K562 (cell line): ENCODE measurements at regions not wholly inside any gene's neighbourhood (a gene's known extent, or its start where the extent isn't known, plus 50 kb on each side); places are given as distances from the start of the nearest gene placed in this dataset.

ENCODE experiments used
- ATAC-seq: fragments of 200-7000 bp; cut with Tn5 transposase; 3 replicates; pipeline ENCODE4 v1.9.1; 2020; ENCODE audit warnings: moderate library complexity
- BruUV-seq: library from RNA; stranded (reverse); fragments of 400-500 nt; replicated peaks from 2 replicates; lab custom pipeline; 2021; lab: Mats Ljungman, UMichigan
- CTCF ChIA-PET: fragments of 300-600 bp; formaldehyde crosslinking; extraction: SDS; loops from one replicate; lab custom pipeline; 2021; ENCODE audit warnings: low intra/inter-chr PET ratio; lab: Yijun Ruan, JAX
- POLR2A ChIA-PET: fragments of 300-600, 350-650 bp; sonication (Branson Sonifier 250); formaldehyde crosslinking; extraction: SDS; loops from one replicate; lab custom pipeline; 2021; ENCODE audit warnings: antibody characterized with exemption, inconsistent platforms; lab: Yijun Ruan, JAX
- DNase-seq, 4 experiments: peaks; one replicate each; pipeline versions ENCODE4 v3.0.0 to v3.0.0-alpha.2; 2011 to 2018; ENCODE audit warnings: low spot score in 3 of 4, mixed read lengths in 3 of 4; ENCODE audit errors: extremely low read depth in 1 of 4
- FAIRE-seq: peaks from 2 replicates; lab custom pipeline; 2011; peaks lifted over from hg19 to GRCh38; lab: Jason Lieb, UNC
- H2AFZ ChIP-seq: 2 replicates; pipeline ENCODE4 v1.6.0; 2011; ENCODE audit warnings: low read depth, low read length, control low read depth, inconsistent platforms
- H3K27ac ChIP-seq: fragments of 200-600 bp; 3 replicates; pipeline ENCODE4 v1.8.0; 2011; ENCODE audit warnings: low read depth, mild to moderate bottlenecking, control low read depth, inconsistent platforms, low read length, moderate library complexity, mixed read lengths; ENCODE audit errors: extremely low read depth
- H3K27me3 ChIP-seq, 2 experiments: fragments of 300-600 bp in 1 of 2; 2 replicates in 1 of 2; 3 replicates in 1 of 2; pipeline versions ENCODE4 v1.6.0 to v1.8.0; 2011; ENCODE audit warnings: inconsistent platforms in 2 of 2, low read length in 2 of 2, mild to moderate bottlenecking in 1 of 2, mixed read lengths in 1 of 2, moderate library complexity in 1 of 2; ENCODE audit not compliant: control insufficient read depth in 2 of 2, insufficient read depth in 2 of 2
- H3K36me3 ChIP-seq: fragments of 300-600 bp; 3 replicates; pipeline ENCODE4 v1.8.0; 2011; ENCODE audit warnings: mild to moderate bottlenecking, low read length, inconsistent platforms; ENCODE audit not compliant: control insufficient read depth, insufficient read depth
- H3K4me1 ChIP-seq, 2 experiments: fragments of 200-600 bp in 1 of 2; replicated peaks in 1 of 2; 2 replicates in 1 of 2; 3 replicates in 1 of 2; pipeline versions ENCODE4 v1.5.1 to v1.8.0; 2011; ENCODE audit warnings: inconsistent platforms in 2 of 2, low read length in 2 of 2, mild to moderate bottlenecking in 1 of 2, mixed read lengths in 1 of 2, moderate library complexity in 1 of 2; ENCODE audit not compliant: control insufficient read depth in 2 of 2, insufficient read depth in 2 of 2
- H3K4me2 ChIP-seq: 2 replicates; pipeline ENCODE4 v1.6.1; 2011; ENCODE audit warnings: low read length, control low read depth, inconsistent platforms, mixed read lengths; ENCODE audit not compliant: insufficient read depth
- H3K4me3 ChIP-seq: fragments of 200-600 bp; sonication (generic), shearing (Covaris generic); 2 replicates; pipeline ENCODE4 v1.5.1; 2016; ENCODE audit warnings: control low read depth, inconsistent platforms
- H3K79me2 ChIP-seq: fragments of 200-600 bp; 3 replicates; pipeline ENCODE4 v1.8.0; 2011; ENCODE audit warnings: low read length, inconsistent platforms; ENCODE audit not compliant: control insufficient read depth, insufficient read depth
- H3K9ac ChIP-seq, 2 experiments: 2 replicates each; pipeline versions ENCODE4 v1.6.0 to v1.6.1; 2011; ENCODE audit warnings: low read depth in 2 of 2, low read length in 2 of 2, control low read depth in 1 of 2, inconsistent platforms in 1 of 2, mild to moderate bottlenecking in 1 of 2, mixed read lengths in 1 of 2; ENCODE audit not compliant: insufficient read depth in 1 of 2
- H3K9me1 ChIP-seq: one replicate; pipeline ENCODE4 v1.6.0; 2011; ENCODE audit warnings: inconsistent platforms, mild to moderate bottlenecking, low read length, moderate library complexity; ENCODE audit not compliant: control insufficient read depth, insufficient read depth
- H3K9me3 ChIP-seq: replicated peaks from 2 replicates; pipeline ENCODE4 v1.5.1; 2011; ENCODE audit warnings: low read depth, low read length, inconsistent platforms; ENCODE audit not compliant: control insufficient read depth, insufficient read depth
- H4K20me1 ChIP-seq: replicated peaks from 2 replicates; pipeline ENCODE4 v1.6.1; 2011; ENCODE audit warnings: low read length, inconsistent platforms, mixed read lengths; ENCODE audit not compliant: control insufficient read depth, insufficient read depth
- CC2D1A ChIP-seq: fragments of 450-650 bp; IDR thresholded peaks from 2 replicates; pipeline ENCODE4 v1.6.1; 2017; ENCODE audit warnings: mild to moderate bottlenecking
- DIDO1 ChIP-seq: fragments of 450-650 bp; IDR thresholded peaks from 2 replicates; pipeline ENCODE4 v1.6.1; 2016; ENCODE audit warnings: low read depth, missing biosample characterization, missing genetic modification characterization
- MCM5 ChIP-seq: fragments of 450-650 bp; IDR thresholded peaks from 2 replicates; pipeline ENCODE4 v1.6.1; 2016; ENCODE audit warnings: low read depth
- NR2C1 ChIP-seq, 2 experiments: fragments of 450-650 bp; IDR thresholded peaks; 2 replicates each; pipeline ENCODE4 v1.6.1; 2017; ENCODE audit warnings: mild to moderate bottlenecking in 2 of 2, antibody characterized with exemption in 1 of 2, inconsistent platforms in 1 of 2, missing compliant biosample characterization in 1 of 2, missing genetic modification characterization in 1 of 2
- POLR2B ChIP-seq: fragments of 450-650 bp; IDR thresholded peaks from 2 replicates; pipeline ENCODE4 v1.6.1; 2018; ENCODE audit warnings: low read depth; ENCODE audit not compliant: partially characterized antibody
- PTBP1 ChIP-seq: fragments of 200-400 bp; formaldehyde crosslinking; IDR thresholded peaks from 2 replicates; pipeline ENCODE4 v1.6.1; 2017; ENCODE audit warnings: low read depth, low read length
- SUPT5H ChIP-seq: fragments of 450-650 bp; IDR thresholded peaks from 2 replicates; pipeline ENCODE4 v1.6.1; 2016
- ZNF699 ChIP-seq: fragments of 250-450 bp; sonication (Bioruptor Pico); IDR thresholded peaks from 2 replicates; pipeline ENCODE4 v1.8.0; 2021; ENCODE audit warnings: mild to moderate bottlenecking, moderate library complexity; ENCODE audit not compliant: insufficient replicate concordance
- WGBS: fragments of 100-300 bp; shearing (Covaris generic); methylation state at CpG from one replicate; pipeline ENCODE4 v1.1.6; 2016; ENCODE audit warnings: low coverage, mixed read lengths; ENCODE audit not compliant: insufficient coverage; ENCODE audit errors: missing lambda C conversion rate; 5-methylcytosine and 5-hydroxymethylcytosine counted together
- in situ Hi-C: fragments of 300-500 bp; cut with MboI; formaldehyde crosslinking; loops from 4 replicates; pipeline ENCODE4 v1.15.0; 2018; ENCODE audit warnings: inconsistent platforms, mixed read lengths
- intact Hi-C: fragments of 100-400 bp; cut with micrococcal nuclease; formaldehyde crosslinking; loops from 2 replicates; pipeline ENCODE4 v1.14.2; 2022
- TF ChIP-seq, protein P1 (sequence below): IDR thresholded peaks from 2 replicates; pipeline ENCODE4 v1.6.1; 2011; ENCODE audit warnings: borderline replicate concordance, low read depth, mild to moderate bottlenecking, moderate library complexity, low read length; ENCODE audit not compliant: insufficient read depth, poor library complexity, severe bottlenecking
- TF ChIP-seq, protein P2 (sequence below), 2 experiments: IDR thresholded peaks in 1 of 2; conservative IDR thresholded peaks in 1 of 2; 2 replicates each; pipeline ENCODE4 v1.6.1; 2016; ENCODE audit warnings: low read depth in 2 of 2, mild to moderate bottlenecking in 1 of 2, missing compliant biosample characterization in 1 of 2, missing genetic modification characterization in 1 of 2, moderate library complexity in 1 of 2
- TF ChIP-seq, protein P3 (sequence below), 3 experiments: fragments of 200-800 bp in 1 of 3; fragments of 250-450 bp in 1 of 3; fragments of 450-650 bp in 1 of 3; sonication (Bioruptor Pico) in 1 of 3; sonication (Bioruptor generic) in 1 of 3; formaldehyde crosslinking in 1 of 3; IDR thresholded peaks; 2 replicates each; pipeline versions ENCODE4 v1.6.1 to v1.8.0; 2016 to 2022; ENCODE audit warnings: mild to moderate bottlenecking in 2 of 3, missing genetic modification characterization in 2 of 3, missing compliant biosample characterization in 1 of 3, moderate library complexity in 1 of 3

DNA sequence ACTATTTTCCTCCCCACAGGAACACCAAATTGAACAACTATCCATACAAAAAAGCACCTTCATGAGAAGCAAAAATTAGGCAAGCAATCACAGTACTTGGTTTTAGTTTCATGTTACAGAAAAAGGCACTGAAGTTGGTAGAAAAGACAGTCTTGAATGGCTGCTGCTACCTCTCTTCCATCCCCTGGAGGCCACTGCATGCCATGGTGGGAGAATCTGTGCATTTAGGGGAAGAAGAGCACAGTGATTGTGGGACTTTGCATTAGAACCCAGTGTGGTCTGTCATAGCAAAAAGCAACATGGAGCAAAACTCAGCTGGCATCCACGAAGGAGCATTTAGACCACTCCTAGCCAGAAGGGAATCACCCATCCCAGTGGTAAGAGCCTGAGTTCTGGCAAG lies 941.9 kb downstream of the PCDH18 start:
- FAIRE-seq, result no peak
- H3K4me2 ChIP-seq, result no peak overlapping the region
- no peak overlapping the region for H3K4me3 ChIP-seq
- no peaks in the 10 kb centered on the region for H3K4me1 ChIP-seq
- no peak overlapping the region for H3K27ac ChIP-seq
- BruUV-seq, result no TSS peak
- ATAC-seq, result no peak
- 0% methylated on average over 1 of the region's 1 CpG for WGBS
- intact Hi-C loops (no loop called here), in situ Hi-C loops (no loop called here)
- H3K27me3 ChIP-seq, result no peaks in the 10 kb centered on the region
- H3K36me3 ChIP-seq, result no peaks in the 10 kb centered on the region
- H3K79me2 ChIP-seq, result no peaks in the 10 kb centered on the region
- no peak for DNase-seq
- H2AFZ ChIP-seq, result no peak overlapping the region
- no peaks in the 10 kb centered on the region for H3K9me1 ChIP-seq
- ChIA-PET POLR2A (interaction anchor here (0.7 kb wide), 1 partner anchor 1764 kb away, joined by 3 read pairs; no protein-coding TSS in a partner anchor), CTCF (no interaction called here)
- no peaks in the 10 kb centered on the region for H4K20me1 ChIP-seq
- no peak overlapping the region for H3K9ac ChIP-seq
- no peaks in the 10 kb centered on the region for H3K9me3 ChIP-seq
- TF ChIP-seq, protein P1, sequence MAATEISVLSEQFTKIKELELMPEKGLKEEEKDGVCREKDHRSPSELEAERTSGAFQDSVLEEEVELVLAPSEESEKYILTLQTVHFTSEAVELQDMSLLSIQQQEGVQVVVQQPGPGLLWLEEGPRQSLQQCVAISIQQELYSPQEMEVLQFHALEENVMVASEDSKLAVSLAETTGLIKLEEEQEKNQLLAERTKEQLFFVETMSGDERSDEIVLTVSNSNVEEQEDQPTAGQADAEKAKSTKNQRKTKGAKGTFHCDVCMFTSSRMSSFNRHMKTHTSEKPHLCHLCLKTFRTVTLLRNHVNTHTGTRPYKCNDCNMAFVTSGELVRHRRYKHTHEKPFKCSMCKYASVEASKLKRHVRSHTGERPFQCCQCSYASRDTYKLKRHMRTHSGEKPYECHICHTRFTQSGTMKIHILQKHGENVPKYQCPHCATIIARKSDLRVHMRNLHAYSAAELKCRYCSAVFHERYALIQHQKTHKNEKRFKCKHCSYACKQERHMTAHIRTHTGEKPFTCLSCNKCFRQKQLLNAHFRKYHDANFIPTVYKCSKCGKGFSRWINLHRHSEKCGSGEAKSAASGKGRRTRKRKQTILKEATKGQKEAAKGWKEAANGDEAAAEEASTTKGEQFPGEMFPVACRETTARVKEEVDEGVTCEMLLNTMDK, result no peak
- TF ChIP-seq SUPT5H, result no peak
- TF ChIP-seq MCM5, result no peak
- no peak for TF ChIP-seq DIDO1 (tag)
- no peak for TF ChIP-seq ZNF699 (CRISPR knock-in tag)
- no peak for TF ChIP-seq NR2C1 (IDR thresholded peaks at IDR 0.05)
- TF ChIP-seq NR2C1 (tag; IDR thresholded peaks at IDR 0.05), result no peak
- TF ChIP-seq, protein P2, sequence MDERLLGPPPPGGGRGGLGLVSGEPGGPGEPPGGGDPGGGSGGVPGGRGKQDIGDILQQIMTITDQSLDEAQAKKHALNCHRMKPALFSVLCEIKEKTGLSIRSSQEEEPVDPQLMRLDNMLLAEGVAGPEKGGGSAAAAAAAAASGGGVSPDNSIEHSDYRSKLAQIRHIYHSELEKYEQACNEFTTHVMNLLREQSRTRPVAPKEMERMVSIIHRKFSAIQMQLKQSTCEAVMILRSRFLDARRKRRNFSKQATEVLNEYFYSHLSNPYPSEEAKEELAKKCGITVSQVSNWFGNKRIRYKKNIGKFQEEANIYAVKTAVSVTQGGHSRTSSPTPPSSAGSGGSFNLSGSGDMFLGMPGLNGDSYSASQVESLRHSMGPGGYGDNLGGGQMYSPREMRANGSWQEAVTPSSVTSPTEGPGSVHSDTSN (CRISPR knock-in tag; IDR thresholded peaks at IDR 0.05; ENCODE audit: low read depth), result no peak
- TF ChIP-seq, protein P2 (tag; conservative IDR thresholded peaks at IDR 0.05; ENCODE audit: low read depth), result no peak
- TF ChIP-seq, protein P3, sequence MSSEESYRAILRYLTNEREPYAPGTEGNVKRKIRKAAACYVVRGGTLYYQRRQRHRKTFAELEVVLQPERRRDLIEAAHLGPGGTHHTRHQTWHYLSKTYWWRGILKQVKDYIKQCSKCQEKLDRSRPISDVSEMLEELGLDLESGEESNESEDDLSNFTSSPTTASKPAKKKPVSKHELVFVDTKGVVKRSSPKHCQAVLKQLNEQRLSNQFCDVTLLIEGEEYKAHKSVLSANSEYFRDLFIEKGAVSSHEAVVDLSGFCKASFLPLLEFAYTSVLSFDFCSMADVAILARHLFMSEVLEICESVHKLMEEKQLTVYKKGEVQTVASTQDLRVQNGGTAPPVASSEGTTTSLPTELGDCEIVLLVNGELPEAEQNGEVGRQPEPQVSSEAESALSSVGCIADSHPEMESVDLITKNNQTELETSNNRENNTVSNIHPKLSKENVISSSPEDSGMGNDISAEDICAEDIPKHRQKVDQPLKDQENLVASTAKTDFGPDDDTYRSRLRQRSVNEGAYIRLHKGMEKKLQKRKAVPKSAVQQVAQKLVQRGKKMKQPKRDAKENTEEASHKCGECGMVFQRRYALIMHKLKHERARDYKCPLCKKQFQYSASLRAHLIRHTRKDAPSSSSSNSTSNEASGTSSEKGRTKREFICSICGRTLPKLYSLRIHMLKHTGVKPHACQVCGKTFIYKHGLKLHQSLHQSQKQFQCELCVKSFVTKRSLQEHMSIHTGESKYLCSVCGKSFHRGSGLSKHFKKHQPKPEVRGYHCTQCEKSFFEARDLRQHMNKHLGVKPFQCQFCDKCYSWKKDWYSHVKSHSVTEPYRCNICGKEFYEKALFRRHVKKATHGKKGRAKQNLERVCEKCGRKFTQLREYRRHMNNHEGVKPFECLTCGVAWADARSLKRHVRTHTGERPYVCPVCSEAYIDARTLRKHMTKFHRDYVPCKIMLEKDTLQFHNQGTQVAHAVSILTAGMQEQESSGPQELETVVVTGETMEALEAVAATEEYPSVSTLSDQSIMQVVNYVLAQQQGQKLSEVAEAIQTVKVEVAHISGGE (CRISPR knock-in tag; IDR thresholded peaks at IDR 0.05), result no peak
- TF ChIP-seq POLR2B, result no peak
- no peak for TF ChIP-seq CC2D1A
- no peak for TF ChIP-seq PTBP1
